ENCODE measurements at regions not wholly inside any gene's neighbourhood (a gene's known extent, or its start where the extent isn't known, plus 50 kb on each side); places are given as distances from the start of the nearest gene placed in this dataset.

GRCh38 chr13:77412116-77412635 lies 85.3 kb upstream of the MYCBP2 start:
- no peak for TF ChIP-seq CTCF (conservative IDR thresholded peaks at IDR 0.05 in 1 of 2, IDR thresholded peaks at IDR 0.05 in 1 of 2; ENCODE audit: low read depth in 1 of 2, low read length in 2 of 2)
- no peak for TF ChIP-seq EZH2 (IDR thresholded peaks at IDR 0.05; ENCODE audit: low read length, missing control alignments)
